IMR-90 (cell line): ENCODE measurements at regions not wholly inside any gene's neighbourhood (a gene's known extent, or its start where the extent isn't known, plus 50 kb on each side); places are given as distances from the start of the nearest gene placed in this dataset.

ENCODE experiments used
- ATAC-seq: fragments of 200-7000 bp; cut with Tn5 transposase; 2 replicates; pipeline ENCODE4 v1.9.1; 2020; ENCODE audit warnings: low read depth, mild to moderate bottlenecking, moderate library complexity
- BruUV-seq: library from RNA; stranded (reverse); fragments of 400-500 nt; replicated peaks from 2 replicates; lab custom pipeline; 2021; lab: Mats Ljungman, UMichigan
- CTCF ChIA-PET: fragments of 300-600 bp; formaldehyde crosslinking; extraction: SDS; loops from one replicate; lab custom pipeline; 2021; ENCODE audit warnings: antibody characterized with exemption; lab: Yijun Ruan, JAX
- POLR2A ChIA-PET: fragments of 300-600 bp; sonication (Branson Sonifier 250); formaldehyde crosslinking; loops from one replicate; lab custom pipeline; 2022; ENCODE audit warnings: antibody characterized with exemption; ENCODE audit not compliant: unreplicated experiment; lab: Charles Lee
- DNase-seq: peaks from one replicate; pipeline ENCODE4 v3.0.0; 2013
- H2AFZ ChIP-seq: replicated peaks from 2 replicates; pipeline ENCODE3; 2013; ENCODE audit warnings: low read length, mild to moderate bottlenecking; ENCODE audit not compliant: poor library complexity
- H2AK5ac ChIP-seq: 2 replicates; pipeline ENCODE4 v1.6.1; 2013; ENCODE audit warnings: low read depth, low read length, inconsistent platforms
- H2AK9ac ChIP-seq: replicated peaks from 2 replicates; pipeline ENCODE3; 2013; ENCODE audit warnings: mild to moderate bottlenecking, low read depth, low read length, moderate library complexity; ENCODE audit not compliant: poor library complexity
- H2BK120ac ChIP-seq: 2 replicates; pipeline ENCODE4 v1.6.1; 2013; ENCODE audit warnings: low read depth, low read length, inconsistent platforms
- H2BK15ac ChIP-seq: 3 replicates; pipeline ENCODE4 v1.6.1; 2013; ENCODE audit warnings: low read depth, low read length, inconsistent platforms
- H2BK20ac ChIP-seq: 2 replicates; pipeline ENCODE4 v1.6.1; 2013; ENCODE audit warnings: low read depth, mild to moderate bottlenecking, inconsistent platforms, low read length, moderate library complexity
- H2BK5ac ChIP-seq: 2 replicates; pipeline ENCODE4 v1.6.1; 2013; ENCODE audit warnings: mild to moderate bottlenecking, low read depth, low read length, inconsistent platforms; ENCODE audit not compliant: poor library complexity, severe bottlenecking
- H3K14ac ChIP-seq: replicated peaks from 2 replicates; pipeline ENCODE4 v1.6.1; 2013; ENCODE audit warnings: low read depth, low read length, inconsistent platforms
- H3K18ac ChIP-seq: 2 replicates; pipeline ENCODE4 v1.6.1; 2013; ENCODE audit warnings: low read depth, low read length, control low read depth
- H3K23ac ChIP-seq: 2 replicates; pipeline ENCODE4 v1.6.1; 2013; ENCODE audit warnings: low read depth, low read length, inconsistent platforms
- H3K27ac ChIP-seq: 2 replicates; pipeline ENCODE4 v1.5.1; 2013; ENCODE audit warnings: mild to moderate bottlenecking, control low read depth, low read length; ENCODE audit not compliant: insufficient read depth
- H3K27me3 ChIP-seq: 2 replicates; pipeline ENCODE4 v1.6.1; 2013; ENCODE audit warnings: low read length; ENCODE audit not compliant: control insufficient read depth, insufficient read depth
- H3K36me3 ChIP-seq: 2 replicates; pipeline ENCODE4 v1.6.1; 2013; ENCODE audit warnings: low read length, mixed read lengths; ENCODE audit not compliant: control insufficient read depth, insufficient read depth
- H3K4ac ChIP-seq: 2 replicates; pipeline ENCODE4 v1.6.1; 2013; ENCODE audit warnings: low read depth, low read length, inconsistent platforms
- H3K4me1 ChIP-seq: 2 replicates; pipeline ENCODE4 v1.6.1; 2013; ENCODE audit warnings: low read length, mixed read lengths; ENCODE audit not compliant: control insufficient read depth, insufficient read depth
- H3K4me2 ChIP-seq: 2 replicates; pipeline ENCODE4 v1.6.1; 2013; ENCODE audit warnings: low read depth, mild to moderate bottlenecking, control low read depth, low read length, moderate library complexity
- H3K4me3 ChIP-seq: 2 replicates; pipeline ENCODE4 v1.5.1; 2013; ENCODE audit warnings: low read depth, mild to moderate bottlenecking, control low read depth, low read length, moderate library complexity; ENCODE audit not compliant: insufficient read depth
- H3K56ac ChIP-seq: 2 replicates; pipeline ENCODE4 v1.6.1; 2013; ENCODE audit warnings: low read length, inconsistent platforms; ENCODE audit not compliant: insufficient read depth; ENCODE audit errors: extremely low read depth
- H3K79me1 ChIP-seq, 2 experiments: 2 replicates each; pipeline ENCODE4 v1.6.1; 2013; ENCODE audit warnings: low read length in 2 of 2, inconsistent platforms in 1 of 2, low read depth in 1 of 2
- H3K9ac ChIP-seq: 2 replicates; pipeline ENCODE4 v1.6.1; 2013; ENCODE audit warnings: low read depth, low read length, control low read depth
- H3K9me1 ChIP-seq: 2 replicates; pipeline ENCODE4 v1.6.1; 2013; ENCODE audit warnings: low read length, inconsistent platforms; ENCODE audit not compliant: insufficient read depth
- H3K9me3 ChIP-seq: 2 replicates; pipeline ENCODE4 v1.6.1; 2013; ENCODE audit warnings: low read length; ENCODE audit not compliant: control insufficient read depth, insufficient read depth
- H4K20me1 ChIP-seq: 2 replicates; pipeline ENCODE4 v1.6.1; 2013; ENCODE audit warnings: low read length, inconsistent platforms; ENCODE audit not compliant: insufficient read depth
- H4K5ac ChIP-seq: 2 replicates; pipeline ENCODE4 v1.6.1; 2013; ENCODE audit warnings: mild to moderate bottlenecking, low read depth, low read length, control low read depth
- H4K8ac ChIP-seq, 2 experiments: 2 replicates each; pipeline ENCODE4 v1.6.1; 2013; ENCODE audit warnings: low read depth in 2 of 2, low read length in 2 of 2, control low read depth in 1 of 2, inconsistent platforms in 1 of 2
- H4K91ac ChIP-seq: 2 replicates; pipeline ENCODE4 v1.6.1; 2013; ENCODE audit warnings: low read depth, low read length, inconsistent platforms; ENCODE audit not compliant: insufficient read depth
- MXI1 ChIP-seq: IDR thresholded peaks from 2 replicates; pipeline ENCODE4 v1.6.1; 2012; ENCODE audit warnings: low read depth, mild to moderate bottlenecking, low read length, moderate library complexity, borderline replicate concordance
- POLR2A ChIP-seq: IDR thresholded peaks from 2 replicates; pipeline ENCODE4 v1.6.1; 2012; ENCODE audit warnings: mild to moderate bottlenecking, low read depth, low read length
- RAD21 ChIP-seq: IDR thresholded peaks from 2 replicates; pipeline ENCODE4 v1.6.1; 2012; ENCODE audit warnings: low read length, improper control_type of control experiment
- WGBS, 2 experiments: methylation state at CpG; one replicate each; pipeline versions ENCODE4 v1.1.5 to v1.1.7; 2013; ENCODE audit warnings: missing lambda C conversion rate in 2 of 2; ENCODE audit not compliant: insufficient read length in 1 of 2; ENCODE audit errors: extremely low coverage in 2 of 2; 5-methylcytosine and 5-hydroxymethylcytosine counted together
- dilution Hi-C: fragments of 300-500 bp; cut with HindIII; formaldehyde crosslinking; loops from one replicate; pipeline ENCODE4 v1.14.3; 2018; ENCODE audit warnings: low sequenced_read_pairs; ENCODE audit not compliant: unreplicated experiment
- in situ Hi-C: fragments of 300-500 bp; cut with MboI; formaldehyde crosslinking; loops from 3 replicates; pipeline ENCODE4 v1.14.3; 2019; ENCODE audit warnings: low sequenced_read_pairs, inconsistent platforms, mixed read lengths
- intact Hi-C: fragments of 100-400 bp; cut with micrococcal nuclease; formaldehyde crosslinking; loops from 2 replicates; pipeline ENCODE4 v1.10.0; 2022
- TF ChIP-seq, protein P1 (sequence below): fragments of 150-350 bp; IDR thresholded peaks from 2 replicates; pipeline ENCODE4 v1.6.1; 2016; ENCODE audit warnings: low read depth, mild to moderate bottlenecking, low read length, moderate library complexity, borderline replicate concordance

DNA sequence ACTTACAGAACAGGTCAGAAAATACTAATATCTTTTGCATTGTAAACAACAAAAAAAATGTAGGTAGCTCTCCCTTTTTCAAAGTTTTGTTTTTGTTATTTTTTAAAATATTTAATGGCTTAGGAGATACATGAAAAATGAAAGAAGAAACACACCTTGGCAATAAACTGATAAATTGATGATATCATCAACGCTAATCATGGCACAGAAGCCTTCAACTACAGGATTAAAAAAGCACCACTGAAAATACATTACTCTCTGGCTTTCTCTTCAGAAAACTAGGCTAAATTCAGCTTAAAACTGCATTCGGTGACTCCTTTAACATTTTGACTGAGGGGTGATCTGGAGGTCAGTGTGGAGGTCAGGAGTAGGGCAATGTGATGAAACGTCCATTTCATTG, 1018.8 kb upstream of the FANCL start:
- Histone ChIP-seq H4K91ac (no peak overlapping the region), H2AFZ (no peak overlapping the region), H3K4ac (no peak overlapping the region), H3K9me1 (no peaks in the 10 kb centered on the region), H3K56ac (no peak overlapping the region), H4K20me1 (no peaks in the 10 kb centered on the region), H3K27ac (no peak overlapping the region), H3K4me2 (no peak overlapping the region), H3K4me1 (no peaks in the 10 kb centered on the region), H3K9me3 (no peaks in the 10 kb centered on the region), H3K23ac (no peak overlapping the region), H3K27me3 (no peaks in the 10 kb centered on the region), H2AK9ac (no peak overlapping the region), H2BK120ac (no peak overlapping the region), H3K4me3 (no peak overlapping the region), H2AK5ac (no peak overlapping the region), H3K18ac (no peak overlapping the region), H3K79me1 (no peaks in the 10 kb centered on the region), H2BK15ac (no peak overlapping the region), H3K9ac (no peak overlapping the region), H3K14ac (no peak overlapping the region), H4K5ac (no peak overlapping the region), H2BK5ac (no peak overlapping the region), H3K36me3 (no peaks in the 10 kb centered on the region), H2BK20ac (no peak overlapping the region), H4K8ac (no peak overlapping the region)
- ATAC-seq = no peak
- in situ Hi-C loops (no loop called here), dilution Hi-C loops (no loop called here), intact Hi-C loops (no loop called here)
- no peak for DNase-seq
- CTCF ChIA-PET = no interaction called here
- WGBS, 2 experiments = no CpG with 5 or more reads among the region's 3 CpGs
- no TSS peak for BruUV-seq
- POLR2A ChIA-PET = no interaction called here
- TF ChIP-seq, protein P1, sequence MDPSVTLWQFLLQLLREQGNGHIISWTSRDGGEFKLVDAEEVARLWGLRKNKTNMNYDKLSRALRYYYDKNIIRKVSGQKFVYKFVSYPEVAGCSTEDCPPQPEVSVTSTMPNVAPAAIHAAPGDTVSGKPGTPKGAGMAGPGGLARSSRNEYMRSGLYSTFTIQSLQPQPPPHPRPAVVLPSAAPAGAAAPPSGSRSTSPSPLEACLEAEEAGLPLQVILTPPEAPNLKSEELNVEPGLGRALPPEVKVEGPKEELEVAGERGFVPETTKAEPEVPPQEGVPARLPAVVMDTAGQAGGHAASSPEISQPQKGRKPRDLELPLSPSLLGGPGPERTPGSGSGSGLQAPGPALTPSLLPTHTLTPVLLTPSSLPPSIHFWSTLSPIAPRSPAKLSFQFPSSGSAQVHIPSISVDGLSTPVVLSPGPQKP = no peak
- TF ChIP-seq POLR2A (no peak), MXI1 (no peak), RAD21 (no peak)
